Fibroblast of mammary gland (primary cell): ENCODE measurements at regions not wholly inside any gene's neighbourhood (a gene's known extent, or its start where the extent isn't known, plus 50 kb on each side); places are given as distances from the start of the nearest gene placed in this dataset.
"Not testable (repeated sequence)": the region's sequence is repeated elsewhere in the genome, so short reads cannot be mapped to it uniquely, and the experiment has no call there.

ENCODE experiments used
- DNase-seq: peaks from one replicate; pipeline ENCODE4 v3.0.0-alpha.2; 2010; ENCODE audit warnings: low read depth
- H3K4me3 ChIP-seq: 2 replicates; pipeline ENCODE4 v1.5.1; 2011; ENCODE audit warnings: low read depth, mild to moderate bottlenecking, low read length, moderate library complexity; ENCODE audit not compliant: control insufficient read depth
- TF ChIP-seq, protein P1 (sequence below): conservative IDR thresholded peaks from 2 replicates; pipeline ENCODE4 v1.5.1; 2011; ENCODE audit warnings: low read depth, low read length, inconsistent platforms; ENCODE audit not compliant: control insufficient read depth, insufficient read depth

DNA sequence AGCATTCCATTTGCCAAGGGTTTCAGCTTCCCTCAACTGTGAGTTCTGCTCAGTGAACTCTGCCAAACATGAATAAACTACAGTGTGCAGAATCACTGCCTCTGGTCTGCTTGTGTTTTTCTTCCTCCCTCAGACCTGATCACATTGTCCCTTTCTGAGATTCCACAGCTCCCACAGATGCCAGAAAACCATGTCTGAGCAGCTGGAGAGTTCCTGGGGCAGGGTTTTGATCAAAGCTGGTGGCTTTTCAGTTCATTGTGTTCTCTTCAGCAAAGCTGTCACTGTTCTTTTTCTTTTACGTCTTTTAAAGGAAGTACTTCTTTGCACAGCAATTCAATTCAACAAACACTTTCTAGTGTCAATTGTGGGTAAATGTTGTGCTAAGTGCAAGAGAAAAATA lies 555.8 kb downstream of the RBFOX1 start:
- no peak overlapping the region for H3K4me3 ChIP-seq
- DNase-seq, result no peak
- TF ChIP-seq, protein P1, sequence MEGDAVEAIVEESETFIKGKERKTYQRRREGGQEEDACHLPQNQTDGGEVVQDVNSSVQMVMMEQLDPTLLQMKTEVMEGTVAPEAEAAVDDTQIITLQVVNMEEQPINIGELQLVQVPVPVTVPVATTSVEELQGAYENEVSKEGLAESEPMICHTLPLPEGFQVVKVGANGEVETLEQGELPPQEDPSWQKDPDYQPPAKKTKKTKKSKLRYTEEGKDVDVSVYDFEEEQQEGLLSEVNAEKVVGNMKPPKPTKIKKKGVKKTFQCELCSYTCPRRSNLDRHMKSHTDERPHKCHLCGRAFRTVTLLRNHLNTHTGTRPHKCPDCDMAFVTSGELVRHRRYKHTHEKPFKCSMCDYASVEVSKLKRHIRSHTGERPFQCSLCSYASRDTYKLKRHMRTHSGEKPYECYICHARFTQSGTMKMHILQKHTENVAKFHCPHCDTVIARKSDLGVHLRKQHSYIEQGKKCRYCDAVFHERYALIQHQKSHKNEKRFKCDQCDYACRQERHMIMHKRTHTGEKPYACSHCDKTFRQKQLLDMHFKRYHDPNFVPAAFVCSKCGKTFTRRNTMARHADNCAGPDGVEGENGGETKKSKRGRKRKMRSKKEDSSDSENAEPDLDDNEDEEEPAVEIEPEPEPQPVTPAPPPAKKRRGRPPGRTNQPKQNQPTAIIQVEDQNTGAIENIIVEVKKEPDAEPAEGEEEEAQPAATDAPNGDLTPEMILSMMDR, result no peak

DNA sequence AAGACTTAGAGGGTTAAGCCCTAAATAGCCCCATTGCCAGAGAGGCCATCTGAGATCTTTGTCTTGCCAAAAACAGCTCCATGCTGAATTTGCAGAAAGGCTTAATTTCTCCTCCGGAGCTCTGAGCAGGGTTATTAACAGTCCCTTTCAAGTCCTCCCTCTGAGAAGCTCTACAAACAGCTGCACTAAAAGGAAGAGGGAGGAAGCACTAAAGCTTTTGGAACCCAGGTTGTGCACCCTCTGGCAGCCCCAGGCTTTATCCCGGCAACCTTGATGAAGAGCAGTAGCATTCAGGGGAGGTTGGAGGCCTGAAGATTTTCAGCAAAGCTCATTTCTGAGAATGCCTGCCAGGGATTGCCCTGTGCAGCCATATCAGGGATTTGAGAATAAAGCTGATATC lies 554.7 kb downstream of the RBFOX1 start:
- TF ChIP-seq, protein P1, result no peak
- DNase-seq, result no peak
- no peak overlapping the region for H3K4me3 ChIP-seq

DNA sequence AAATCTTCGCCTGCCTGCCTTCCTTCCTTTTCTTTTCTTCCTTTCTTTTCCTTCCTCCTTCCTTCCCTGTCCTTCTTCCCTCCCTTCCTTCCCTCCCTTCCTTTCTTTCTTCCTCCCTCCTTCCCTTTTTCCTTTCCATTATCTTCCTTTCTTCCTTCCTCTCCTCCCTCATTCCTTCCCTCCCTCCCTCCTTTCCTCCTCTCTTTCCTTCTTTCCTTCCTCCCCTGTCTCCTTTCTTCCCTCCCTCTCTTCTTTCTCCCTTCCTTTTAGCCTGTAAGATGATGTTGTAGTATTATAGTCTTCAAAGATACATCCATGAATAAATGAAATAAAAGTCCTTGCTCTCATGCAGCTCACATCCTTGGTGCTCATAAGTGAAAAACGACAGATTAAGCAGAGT lies 539.3 kb downstream of the RBFOX1 start:
- DNase-seq, result no peak
- H3K4me3 ChIP-seq, result no peak overlapping the region
- TF ChIP-seq, protein P1, result no peak

DNA sequence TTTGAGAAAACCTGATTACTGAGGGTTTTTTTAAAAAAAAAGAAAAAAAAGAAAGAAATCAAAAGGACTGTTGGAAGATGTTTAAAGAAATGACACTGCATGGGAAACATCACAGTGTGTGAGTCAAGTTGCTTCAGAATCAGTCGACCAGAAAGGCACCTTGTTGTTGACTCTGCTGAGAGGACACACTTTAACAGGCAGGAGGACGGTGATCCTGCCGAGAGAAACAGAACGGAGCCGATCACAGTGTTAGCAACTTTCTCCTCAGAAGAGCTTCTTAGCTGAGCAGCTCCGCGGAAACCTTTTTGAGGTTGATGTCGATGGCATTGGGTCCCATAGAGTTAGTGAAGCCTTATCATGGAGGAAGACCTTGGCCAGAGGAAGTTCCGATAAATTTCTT lies 538.7 kb downstream of the RBFOX1 start:
- DNase-seq, result no peak
- H3K4me3 ChIP-seq, result no peak overlapping the region
- TF ChIP-seq, protein P1, result no peak

DNA sequence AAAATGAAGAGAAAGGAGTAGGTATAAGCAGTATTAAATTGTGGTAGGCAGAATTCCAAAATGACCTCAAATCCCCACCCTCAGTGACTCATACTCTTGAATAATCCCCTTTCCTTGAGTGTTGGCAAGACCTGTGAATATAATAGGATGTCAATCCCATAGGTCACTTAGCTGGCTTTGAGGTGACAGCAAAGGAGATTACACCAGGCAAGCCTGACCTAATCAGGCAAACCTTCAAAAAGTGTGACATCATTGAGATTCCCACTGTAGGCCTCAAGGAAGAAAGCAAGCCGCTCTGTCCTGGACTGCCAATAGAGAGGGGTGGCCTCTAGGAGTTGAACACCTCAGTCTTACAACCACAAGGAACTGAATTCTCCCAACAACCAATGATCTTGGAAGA lies 535.2 kb downstream of the RBFOX1 start:
- TF ChIP-seq, protein P1, result no peak
- H3K4me3 ChIP-seq, result no peak overlapping the region
- DNase-seq, result no peak

DNA sequence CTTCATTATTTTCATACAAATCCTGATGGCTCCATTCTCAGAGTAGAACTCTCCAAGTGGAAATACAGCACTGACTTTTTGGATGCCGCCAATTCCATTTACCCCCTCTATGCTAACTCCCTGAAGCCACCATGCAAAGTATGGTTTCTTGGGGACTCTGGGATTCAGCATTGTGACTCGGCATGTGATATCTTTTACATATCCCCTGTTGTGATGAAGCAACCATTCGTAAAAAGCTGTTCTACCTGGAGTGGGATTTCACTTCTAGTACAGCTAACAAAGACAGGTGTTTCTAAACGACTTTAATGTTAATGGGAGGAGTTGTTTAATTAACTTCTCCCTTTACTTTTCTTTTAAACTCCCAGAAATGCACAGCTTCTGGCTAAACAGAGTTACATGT lies 533.5 kb downstream of the RBFOX1 start:
- no peak for DNase-seq
- no peak overlapping the region for H3K4me3 ChIP-seq
- TF ChIP-seq, protein P1, result no peak

DNA sequence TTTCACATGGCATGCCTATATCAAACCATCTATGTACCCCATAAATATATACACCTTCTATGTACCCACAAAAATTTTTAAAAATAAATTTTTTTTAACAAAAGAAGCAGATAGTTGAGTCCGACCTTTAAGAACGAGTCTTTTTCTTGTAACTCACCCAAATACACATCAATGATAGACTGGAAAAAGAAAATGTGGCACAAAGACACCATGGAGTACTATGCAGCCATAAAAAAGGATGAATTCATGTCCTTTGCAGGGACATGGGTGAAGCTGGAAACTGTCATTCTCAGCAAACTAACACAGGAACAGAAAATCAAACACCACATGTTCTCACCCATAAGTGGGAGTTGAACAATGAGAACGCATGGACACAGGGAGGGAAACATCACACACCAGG lies 532.7 kb downstream of the RBFOX1 start:
- DNase-seq, H3K4me3 ChIP-seq: not testable (repeated sequence)
